Putamen (tissue), 1 donor: ENCODE measurements at regions not wholly inside any gene's neighbourhood (a gene's known extent, or its start where the extent isn't known, plus 50 kb on each side); places are given as distances from the start of the nearest gene placed in this dataset.

Source experiments
- DNase-seq: peaks from one replicate; pipeline ENCODE4 v3.0.0-alpha.2; 2016; ENCODE audit warnings: low spot score

DNA sequence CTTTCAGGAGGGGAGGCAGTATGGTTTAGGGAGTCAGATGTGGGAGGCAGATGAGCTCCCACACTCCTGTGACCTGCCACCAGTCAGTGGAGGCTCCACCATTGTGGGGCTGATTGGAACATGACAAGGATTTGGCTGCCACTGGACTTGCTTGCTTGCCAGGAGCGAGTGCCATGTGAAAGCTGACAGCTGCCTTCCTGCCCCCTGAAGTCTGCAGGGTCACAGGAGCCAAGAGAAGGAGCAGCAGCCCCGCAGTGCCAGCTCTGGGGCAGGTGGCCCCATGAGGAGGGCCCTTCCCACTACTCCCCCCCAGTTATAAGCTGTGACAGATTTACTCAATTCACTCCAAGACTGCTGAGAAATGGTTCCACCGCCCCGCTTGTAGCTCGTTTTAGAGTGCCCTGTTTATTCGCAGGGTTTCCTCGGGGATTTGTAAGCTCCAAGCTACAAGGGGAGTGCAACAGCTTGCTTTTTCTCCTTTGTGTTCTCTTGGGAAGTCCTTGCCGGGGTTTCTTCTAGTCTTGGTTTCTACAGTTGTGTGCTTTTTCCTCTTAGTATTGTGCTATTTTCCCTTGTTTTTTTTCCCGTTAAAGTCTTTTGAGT lies 414.3 kb downstream of the MEIS1 start:
- DNase-seq, result no peak

DNA sequence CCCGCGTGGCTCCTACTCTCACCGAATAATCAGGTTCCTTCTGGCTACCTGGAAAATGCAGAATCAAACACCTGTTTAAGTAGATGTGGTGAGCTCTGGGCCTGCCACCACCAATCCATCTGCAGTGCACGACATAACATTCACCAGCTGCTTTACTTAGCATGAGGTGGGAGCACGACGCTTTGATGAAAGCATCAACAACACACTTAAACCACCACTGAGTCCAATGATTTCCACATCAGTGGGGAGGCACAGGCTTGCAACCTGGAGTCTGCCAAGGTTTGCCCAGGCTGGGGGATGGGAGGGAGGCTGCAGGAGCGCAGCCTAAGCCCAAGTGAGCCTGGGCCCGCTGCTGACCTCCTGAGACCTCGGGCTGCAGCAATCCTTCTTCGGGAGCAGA lies 415.5 kb downstream of the MEIS1 start:
- no peak for DNase-seq

DNA sequence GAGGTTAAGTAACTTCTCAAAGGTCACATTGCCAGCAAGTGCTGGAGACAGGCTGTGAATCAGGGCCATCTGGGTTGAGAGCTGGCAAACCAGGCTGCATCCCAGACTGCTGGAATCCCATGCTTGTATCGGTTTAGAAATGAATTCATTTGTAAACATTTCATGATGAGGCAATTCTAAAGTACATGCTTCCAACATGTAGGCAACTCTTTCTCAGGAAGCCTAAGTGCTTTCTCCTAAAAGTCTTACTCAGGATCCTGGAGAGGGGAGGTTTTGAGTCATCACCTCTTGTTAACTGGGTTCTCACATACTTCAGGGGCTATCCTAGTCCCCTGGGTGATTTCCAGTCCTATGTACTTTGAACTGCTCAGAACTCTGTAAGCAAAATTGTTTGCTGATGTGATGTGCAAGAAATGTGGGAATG lies 416.5 kb downstream of the MEIS1 start:
- DNase-seq, result no peak

DNA sequence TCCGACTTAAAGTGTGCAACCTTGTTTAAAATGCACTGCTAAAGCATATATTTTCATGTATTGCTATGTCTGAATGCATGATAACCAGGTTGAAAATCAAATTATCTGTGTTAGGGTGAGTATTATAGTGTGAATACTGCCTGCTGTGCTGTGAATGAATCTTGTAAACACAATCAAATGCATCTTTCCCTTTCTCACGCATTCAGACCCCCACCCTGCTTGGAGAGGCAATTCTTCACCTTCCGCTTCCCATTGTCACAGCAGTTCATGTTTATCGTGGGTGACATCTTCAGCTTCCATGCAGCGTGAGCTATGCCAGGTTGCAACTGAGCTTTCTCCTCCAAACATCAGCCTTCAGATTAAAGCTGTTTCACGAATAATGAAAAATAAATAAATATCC lies 418.0 kb downstream of the MEIS1 start:
- DNase-seq, result no peak

DNA sequence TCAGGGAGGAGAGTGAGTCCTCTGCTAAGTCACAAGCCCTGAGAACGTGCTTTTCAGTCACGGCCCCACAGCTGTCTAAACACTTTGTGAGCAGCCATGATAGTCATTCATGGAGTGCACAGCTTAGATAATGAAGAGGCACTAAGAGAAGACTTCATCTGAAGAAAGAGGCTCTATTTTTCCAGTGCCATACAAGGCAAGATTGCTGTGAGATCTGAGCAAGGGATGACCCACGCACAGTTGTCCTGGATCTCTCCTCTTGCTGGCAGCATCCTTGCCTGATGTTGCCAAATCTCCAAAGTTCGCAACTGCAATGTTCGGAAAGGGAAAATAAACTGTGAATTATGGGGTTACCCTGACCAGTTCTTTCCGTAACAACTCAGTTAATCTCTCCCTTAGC lies 418.7 kb downstream of the MEIS1 start:
- DNase-seq, result no peak

DNA sequence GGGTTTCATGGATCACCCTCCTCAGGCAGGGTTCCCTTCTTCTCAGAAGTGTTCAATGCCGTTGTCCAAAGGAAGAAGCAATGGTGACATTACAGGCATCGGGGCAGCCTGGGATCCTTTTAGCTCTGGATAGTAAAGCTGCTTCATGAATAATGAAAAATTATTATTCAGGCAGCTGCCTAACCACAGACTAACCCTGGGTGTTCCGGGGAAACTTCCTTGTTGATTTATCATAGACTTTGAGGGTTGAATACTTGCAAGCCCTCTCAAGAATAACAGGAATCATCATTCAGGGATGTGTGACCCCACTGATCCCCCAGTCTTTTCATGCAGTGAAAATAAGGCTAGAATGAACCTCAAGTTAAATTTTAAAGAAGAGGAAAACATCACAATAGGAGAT lies 419.4 kb downstream of the MEIS1 start:
- no peak for DNase-seq

DNA sequence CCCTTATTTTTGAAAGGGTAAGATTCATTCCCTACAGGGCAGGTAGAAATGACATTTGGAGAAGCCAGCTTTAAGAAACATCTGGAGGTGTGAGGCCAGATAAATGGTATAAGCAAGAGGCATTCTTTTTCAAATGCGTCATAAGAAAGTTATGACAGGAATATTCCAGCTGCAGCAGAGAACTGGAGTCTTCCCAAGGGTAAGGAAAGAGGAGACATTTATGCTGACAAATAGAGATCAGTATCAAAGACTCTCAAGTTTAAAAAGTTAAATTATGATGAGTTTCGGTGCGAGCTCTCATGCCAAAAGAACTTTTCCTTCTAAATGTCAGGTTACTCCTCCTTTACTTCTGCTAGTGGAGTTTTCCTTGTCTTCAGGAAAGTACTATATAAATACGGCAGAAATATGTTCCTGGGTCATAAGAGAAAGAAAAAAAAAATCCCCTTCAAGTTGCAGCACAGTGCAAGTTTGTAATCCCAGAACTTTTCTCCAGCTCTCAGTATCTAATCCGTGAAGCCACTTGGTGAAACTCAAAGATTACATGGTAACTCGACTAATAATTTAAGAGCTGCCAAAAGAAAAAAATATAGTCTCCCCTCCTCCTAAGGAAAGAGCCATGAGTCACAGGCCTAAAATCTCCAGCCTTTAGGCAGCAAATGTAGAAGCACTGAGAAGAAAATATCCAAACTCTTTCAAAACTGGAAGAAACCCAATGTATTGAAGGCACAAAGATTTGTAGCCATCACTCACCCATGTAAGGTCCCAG lies 428.1 kb downstream of the MEIS1 start:
- no peak for DNase-seq

DNA sequence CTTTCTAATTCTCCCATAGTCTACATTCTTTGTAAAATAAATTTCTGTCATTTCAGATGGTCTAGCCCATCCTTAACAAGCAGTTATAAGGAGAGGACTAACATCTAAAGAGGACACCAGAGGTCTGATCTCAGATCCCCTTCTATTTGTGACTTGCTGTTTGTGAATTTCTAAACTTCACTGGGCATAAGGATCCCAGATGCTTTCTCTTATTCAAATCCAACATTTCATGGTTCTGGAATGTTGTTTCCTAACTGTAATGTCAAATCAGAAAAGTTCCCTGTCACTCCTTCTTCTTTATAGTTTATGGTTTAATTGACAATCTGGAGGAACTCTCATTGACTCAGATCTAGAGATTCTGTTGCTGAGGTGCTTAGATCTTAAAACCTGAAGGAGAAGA lies 430.2 kb downstream of the MEIS1 start:
- DNase-seq, result no peak

DNA sequence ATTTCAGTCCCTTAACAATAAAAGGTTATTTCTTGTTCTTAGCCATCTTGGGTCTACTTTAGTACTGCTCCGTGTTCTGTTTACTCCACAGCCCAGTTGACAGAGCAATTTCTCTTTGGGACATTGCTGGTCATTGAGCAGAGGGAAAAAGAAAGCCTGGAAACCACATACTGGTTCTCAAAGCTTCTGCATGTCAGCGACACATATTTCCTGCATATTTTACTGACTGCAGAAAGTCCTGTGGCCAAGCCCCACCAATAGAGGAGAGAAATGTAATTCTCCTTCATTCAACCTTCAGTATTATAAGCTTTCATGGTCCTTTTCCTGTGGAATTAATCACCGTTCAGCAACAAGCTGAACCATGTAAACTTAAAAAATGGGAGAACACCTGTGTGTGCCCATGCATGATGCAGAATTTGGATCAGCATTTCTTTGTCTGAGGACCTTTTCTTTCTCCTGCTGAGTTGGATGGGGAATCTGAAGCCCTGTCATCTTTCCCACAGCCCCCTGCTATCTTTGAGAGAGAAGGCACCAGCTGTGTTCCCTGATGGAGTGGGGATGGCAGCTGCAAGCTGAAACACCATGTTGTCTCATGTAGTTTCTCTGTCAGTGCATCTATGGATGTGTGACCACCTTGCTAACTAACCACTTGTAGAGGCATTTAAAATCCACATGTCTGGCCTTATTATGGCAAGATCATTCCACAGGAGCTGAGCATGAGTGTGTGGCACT lies 431.6 kb downstream of the MEIS1 start:
- no peak for DNase-seq

DNA sequence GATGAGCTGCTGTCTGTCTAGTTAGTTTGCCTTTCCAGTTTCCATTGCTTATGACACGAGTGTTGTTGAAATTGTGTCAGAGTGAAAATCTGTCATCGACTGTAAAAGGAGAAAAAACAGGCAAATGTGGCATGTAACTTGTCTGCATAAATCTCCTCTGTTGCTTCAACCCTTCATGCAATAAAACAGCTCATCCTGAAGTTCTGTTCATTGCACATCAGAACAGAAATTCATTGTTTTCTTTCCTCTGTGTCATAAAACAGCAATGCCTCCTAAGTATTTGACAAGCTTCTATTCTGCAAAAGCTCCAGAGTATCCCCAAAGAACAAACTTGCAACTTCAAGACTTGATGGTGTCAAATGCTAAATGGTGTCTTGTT lies 432.1 kb downstream of the MEIS1 start:
- no peak for DNase-seq

DNA sequence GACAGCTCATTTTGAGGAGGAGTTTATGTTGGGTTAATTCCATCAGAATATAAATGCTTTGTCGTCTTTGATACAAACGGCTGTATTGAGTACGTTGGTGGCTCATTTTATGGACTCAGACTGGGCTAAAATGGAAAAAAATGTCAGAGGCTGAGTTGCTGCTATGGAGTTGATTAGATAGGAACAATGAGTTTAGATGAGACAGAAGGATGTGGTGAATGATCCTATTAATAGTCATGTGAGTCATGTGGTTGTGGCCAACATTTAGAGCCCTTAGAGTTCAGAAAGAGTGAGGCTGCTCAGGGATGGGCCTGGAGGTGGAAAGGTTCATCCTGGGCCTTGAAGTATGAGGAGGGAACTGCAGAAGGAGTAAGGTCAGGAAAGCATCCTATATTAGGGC lies 434.2 kb downstream of the MEIS1 start:
- no peak for DNase-seq

DNA sequence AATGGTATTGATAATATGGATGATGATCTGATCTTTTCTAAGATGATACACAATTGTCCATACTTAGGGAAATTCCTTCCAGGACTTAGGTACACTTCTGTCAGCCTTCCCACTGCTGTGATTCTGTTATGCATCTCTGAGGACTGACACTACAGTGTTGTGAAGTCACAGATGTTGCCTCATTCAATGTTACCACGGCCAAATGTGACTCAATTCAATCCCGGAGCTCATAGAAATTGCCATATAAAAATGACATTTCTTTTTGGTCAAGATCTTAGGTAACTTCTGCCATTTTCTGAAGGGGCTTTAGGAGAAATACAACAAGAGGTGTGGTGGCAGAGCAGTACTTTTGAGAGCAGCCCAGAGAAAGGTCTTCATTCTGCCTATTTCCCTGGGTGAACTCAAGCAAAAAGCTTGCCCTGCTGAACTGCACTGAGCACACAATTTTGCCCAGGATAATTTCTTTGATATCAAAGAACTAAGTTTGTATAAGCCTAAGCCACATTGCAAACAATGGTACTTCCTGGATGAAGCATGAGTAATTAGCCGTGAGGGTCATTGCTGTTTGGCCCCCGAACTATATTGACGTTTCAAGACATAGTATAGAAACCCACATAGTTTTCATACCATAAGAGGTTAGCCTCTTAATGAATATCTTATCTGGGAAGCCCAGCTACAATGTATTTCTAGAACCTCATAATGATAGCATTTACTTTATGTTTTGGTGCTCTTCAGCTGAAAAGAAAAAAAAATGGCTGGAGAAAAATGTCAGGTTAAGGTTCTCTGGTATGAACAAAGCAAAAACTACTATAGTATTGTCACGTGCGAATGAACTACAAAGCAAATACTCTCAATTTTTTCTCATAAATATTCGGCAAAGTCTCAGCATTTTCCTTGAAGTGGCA lies 437.4 kb downstream of the MEIS1 start:
- no peak for DNase-seq

DNA sequence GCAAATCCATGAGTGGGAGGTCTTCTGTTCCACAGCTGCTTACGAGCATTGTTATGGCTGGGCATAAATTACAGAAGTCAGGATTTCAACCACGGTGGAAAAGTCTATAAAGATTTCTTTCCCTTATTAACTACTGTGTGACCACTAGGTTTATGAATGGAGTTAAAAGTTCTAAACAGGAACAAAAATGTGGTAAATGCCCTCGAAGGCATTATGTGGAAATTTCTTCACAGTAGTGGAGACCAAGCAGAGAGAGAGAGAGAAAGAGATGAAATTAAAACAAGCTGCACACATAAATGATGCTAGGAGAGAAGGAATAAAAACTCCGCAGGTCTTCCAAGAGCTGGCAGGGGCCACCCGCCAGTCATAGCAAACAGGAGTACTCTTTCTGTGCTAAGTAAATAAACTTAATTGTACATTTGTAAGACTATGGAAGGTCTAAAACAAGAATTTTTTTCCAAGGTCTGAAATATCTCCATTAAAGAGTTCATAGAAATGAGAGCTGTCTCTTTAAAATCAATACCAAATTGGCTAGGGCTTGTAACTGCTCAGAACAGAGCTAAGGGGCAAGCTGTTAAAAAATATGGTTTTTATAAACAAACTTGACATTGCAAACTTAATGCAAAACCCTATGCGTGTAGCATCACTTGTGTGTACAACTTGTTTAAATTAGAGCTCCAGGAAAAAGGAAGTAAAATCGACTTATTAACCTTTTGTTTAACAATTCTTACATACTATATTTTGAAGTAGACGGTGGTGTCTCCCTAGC lies 438.2 kb downstream of the MEIS1 start:
- no peak for DNase-seq

DNA sequence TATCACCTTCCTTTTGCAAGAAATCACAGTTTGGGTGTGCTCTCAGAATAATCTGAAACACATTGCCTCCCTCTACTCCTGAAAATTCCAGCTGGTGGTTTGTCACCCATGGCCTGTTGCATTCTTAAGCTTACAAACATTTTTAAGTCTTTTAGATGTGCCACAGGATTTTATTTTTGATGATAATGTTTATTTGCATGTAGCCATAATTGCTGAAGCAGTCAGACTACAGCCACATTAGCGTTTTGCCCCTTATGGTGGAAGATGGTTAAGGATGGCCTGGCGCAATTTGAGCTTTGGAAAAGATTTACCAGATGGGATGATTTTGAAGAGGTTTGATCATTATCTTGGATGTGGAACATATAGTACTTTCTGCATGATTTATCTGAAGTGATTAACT lies 439.5 kb downstream of the MEIS1 start:
- DNase-seq, result no peak

DNA sequence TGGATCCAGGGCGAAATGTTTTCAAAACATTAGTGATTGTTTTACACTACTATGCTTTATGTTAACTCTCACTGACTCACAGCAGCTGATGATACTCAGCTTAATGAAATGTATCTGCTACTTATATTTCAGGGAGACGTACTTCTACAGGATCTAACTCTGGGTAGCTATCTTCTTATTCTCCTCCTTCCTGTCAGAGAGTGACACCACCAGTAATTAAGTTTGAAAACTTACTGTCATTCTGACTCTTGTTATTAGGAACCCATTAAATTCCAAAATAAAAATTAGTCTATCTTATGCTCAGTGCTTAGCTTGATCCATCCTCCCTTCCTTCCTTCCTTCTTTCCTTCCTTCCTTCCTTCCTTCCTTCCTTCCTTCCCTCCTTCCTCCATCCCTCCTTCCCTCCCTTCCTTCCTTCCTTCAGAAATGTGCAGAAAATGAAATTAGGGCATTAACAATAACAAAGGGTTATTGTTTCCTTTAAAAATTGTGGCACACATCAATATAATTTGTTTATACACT lies 441.1 kb downstream of the MEIS1 start:
- DNase-seq, result no peak

DNA sequence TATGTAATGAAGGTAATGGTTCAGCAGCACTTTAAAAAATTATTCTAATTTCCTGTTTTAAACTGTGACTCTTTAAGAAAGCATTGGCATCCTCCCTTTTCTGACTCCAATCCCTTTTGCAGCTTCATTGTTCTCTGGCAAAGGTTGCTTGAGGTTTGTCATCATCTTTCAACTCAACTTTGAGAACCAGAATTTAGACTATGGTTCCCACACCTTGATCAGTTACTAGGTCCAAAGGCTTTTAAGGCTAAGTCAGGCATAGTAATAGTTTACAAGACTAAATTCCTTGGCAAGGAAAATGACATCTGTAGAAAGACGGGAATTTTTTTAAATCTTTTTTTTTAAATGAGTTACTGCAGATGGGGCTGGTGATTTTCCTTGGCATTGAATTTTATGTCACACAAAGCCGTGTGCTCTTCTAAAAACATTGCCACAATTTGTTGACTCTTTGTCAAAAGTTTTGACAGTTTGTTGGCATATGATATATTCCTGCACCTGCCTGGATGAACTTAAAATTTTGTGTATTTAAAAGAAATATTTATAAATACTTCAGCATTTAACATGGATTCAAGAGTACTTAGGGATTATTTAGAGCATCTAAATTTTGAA lies 451.0 kb downstream of the MEIS1 start:
- DNase-seq, result no peak

DNA sequence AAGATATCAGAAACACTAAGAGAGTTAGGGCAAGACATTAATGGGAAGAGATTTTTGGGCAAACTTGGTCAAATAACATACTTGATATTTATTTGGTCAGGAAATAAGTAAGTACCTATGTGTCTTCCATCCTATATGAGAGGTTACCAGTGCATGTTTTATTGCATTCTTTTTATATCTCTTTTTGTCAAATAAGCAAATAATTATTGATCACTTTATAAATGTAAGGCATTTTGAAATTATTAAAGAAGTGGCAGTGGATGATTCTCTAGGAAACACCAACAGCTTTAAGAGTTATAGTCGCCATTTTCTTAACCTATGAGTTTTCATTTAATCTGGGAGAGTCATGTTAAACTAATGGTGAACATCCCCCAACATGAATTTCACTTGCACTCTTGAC lies 453.3 kb downstream of the MEIS1 start:
- DNase-seq, result no peak

DNA sequence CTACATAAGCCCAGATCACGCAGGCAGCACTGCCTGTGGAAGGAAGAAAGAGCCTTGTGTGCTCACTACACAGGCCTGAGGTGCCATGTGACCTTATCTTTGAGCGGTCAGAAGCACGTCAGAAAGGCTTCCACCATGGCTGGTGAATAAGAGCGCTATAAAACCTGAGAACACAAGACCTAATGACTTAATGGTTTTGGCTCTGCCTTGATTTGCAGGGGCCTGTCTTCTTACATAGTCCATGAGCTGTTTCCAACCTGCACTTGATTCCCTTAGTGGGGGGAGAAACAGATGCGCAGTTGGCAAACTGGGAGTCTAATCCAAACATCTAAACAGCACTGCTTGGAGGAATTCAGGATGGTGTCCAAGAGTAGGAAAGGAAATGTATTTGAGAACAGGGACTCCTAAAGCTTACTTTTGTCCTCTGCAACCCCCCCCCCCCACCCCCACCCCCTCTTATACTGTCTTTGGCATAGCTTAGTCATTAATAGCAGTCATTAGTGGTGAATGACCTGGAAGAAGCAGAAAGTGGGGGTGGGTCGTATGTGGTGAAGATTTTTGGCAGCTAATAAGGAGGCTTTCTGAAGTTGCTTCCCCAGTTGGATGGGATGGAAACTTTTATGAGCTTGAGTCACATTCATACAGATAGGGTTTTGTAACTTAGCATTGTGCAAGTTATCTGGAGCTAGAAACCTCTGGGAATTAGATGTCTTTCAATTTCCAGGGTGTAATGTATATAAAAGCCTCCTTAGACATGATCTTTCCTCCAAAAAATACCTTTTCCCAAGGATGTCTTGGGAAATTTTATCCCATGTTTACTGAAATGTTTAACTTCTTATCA lies 454.1 kb downstream of the MEIS1 start:
- DNase-seq, result no peak

DNA sequence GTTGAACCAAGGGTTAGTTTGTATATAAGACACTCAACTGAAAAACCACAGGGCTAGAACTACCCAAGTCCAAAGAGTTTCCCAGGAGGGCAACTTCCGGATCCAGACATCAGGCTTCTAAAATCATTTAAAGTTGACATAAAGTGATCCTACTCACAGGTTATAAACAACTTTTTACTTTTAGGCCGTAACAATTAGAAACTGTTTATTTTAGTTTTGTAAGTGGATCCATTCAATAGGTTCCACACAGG lies 454.6 kb downstream of the MEIS1 start:
- DNase-seq, result no peak

DNA sequence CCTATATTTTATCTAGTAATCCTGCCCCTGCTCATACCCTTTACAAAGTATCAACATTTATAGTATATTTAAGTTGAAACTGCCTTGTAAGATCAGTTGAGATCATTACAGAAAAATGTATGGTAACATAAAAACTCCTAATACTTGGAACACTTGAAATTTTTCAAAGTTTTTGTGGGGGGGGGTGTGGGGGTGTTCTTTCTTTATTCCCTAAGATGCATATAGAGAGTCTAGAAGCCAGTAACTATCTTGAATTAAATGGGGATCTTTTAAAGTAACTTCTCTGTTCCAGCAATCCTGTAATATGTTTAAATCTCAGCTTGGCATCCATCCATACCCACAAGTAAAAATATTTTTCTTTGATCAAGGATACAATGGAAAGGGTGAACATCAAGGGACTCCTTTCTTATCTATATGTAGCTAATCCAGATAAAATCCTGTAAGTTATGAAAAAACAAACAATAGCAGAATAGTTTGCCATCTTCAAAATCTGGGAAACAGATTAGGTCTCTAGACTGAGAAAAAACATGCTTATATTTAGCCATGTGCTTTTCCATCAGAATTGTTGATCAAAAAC lies 455.3 kb downstream of the MEIS1 start:
- DNase-seq, result no peak
